HEK293 (cell line): ENCODE measurements at regions not wholly inside any gene's neighbourhood (a gene's known extent, or its start where the extent isn't known, plus 50 kb on each side); places are given as distances from the start of the nearest gene placed in this dataset.

ENCODE experiments used
- CTCF ChIA-PET: fragments of 350-600 bp; formaldehyde crosslinking; extraction: SDS; loops from one replicate; lab custom pipeline; 2021; ENCODE audit warnings: antibody characterized with exemption; lab: Yijun Ruan, JAX
- POLR2A ChIA-PET: fragments of 300-600 bp; formaldehyde crosslinking; extraction: SDS; loops from one replicate; lab custom pipeline; 2020; ENCODE audit warnings: antibody characterized with exemption, inconsistent platforms; lab: Yijun Ruan, JAX
- H3K27ac ChIP-seq: fragments of 200-500 bp; sonication (Bioruptor generic); 2 replicates; pipeline ENCODE4 v1.5.1; 2014; ENCODE audit warnings: low read depth, low read length, control low read depth, inconsistent platforms; ENCODE audit errors: extremely low read depth
- H3K36me3 ChIP-seq, 2 experiments: fragments of 200-500 bp in 1 of 2; sonication (Bioruptor generic) in 1 of 2; 1 replicate in 1 of 2; 2 replicates in 1 of 2; pipeline ENCODE4 v1.5.1; 2014 to 2017; ENCODE audit warnings: inconsistent platforms in 2 of 2, low read length in 2 of 2; ENCODE audit not compliant: control insufficient read depth in 2 of 2, insufficient read depth in 1 of 2
- H3K4me1 ChIP-seq: fragments of 200-500 bp; sonication (Bioruptor generic); 2 replicates; pipeline ENCODE4 v1.5.1; 2014; ENCODE audit warnings: mild to moderate bottlenecking, low read length, inconsistent platforms; ENCODE audit not compliant: control insufficient read depth, insufficient read depth
- H3K4me3 ChIP-seq: 2 replicates; pipeline ENCODE4 v1.5.1; 2011; ENCODE audit warnings: low read depth, mild to moderate bottlenecking, control low read depth, low read length, moderate library complexity
- H3K9me3 ChIP-seq: fragments of 200-500 bp; sonication (Bioruptor generic); 2 replicates; pipeline ENCODE4 v1.5.1; 2014; ENCODE audit warnings: low read depth, low read length, inconsistent platforms; ENCODE audit not compliant: control insufficient read depth, insufficient read depth
- GLIS2 ChIP-seq: fragments of 450-650 bp; formaldehyde crosslinking; IDR thresholded peaks from 2 replicates; pipeline ENCODE4 v1.5.1; 2016; ENCODE audit warnings: missing biosample characterization, missing genetic modification characterization
- MYNN ChIP-seq: fragments of 450-650 bp; formaldehyde crosslinking; IDR thresholded peaks from 2 replicates; pipeline ENCODE4 v1.5.1; 2016; ENCODE audit warnings: missing biosample characterization, missing genetic modification characterization, borderline replicate concordance
- PRDM6 ChIP-seq: fragments of 450-650 bp; formaldehyde crosslinking; IDR thresholded peaks from 2 replicates; pipeline ENCODE4 v1.5.1; 2017; ENCODE audit warnings: missing biosample characterization, missing genetic modification characterization
- SP2 ChIP-seq: fragments of 450-650 bp; formaldehyde crosslinking; IDR thresholded peaks from 2 replicates; pipeline ENCODE4 v1.5.1; 2016; ENCODE audit warnings: missing biosample characterization, missing genetic modification characterization
- ZBTB26 ChIP-seq: fragments of 450-650 bp; formaldehyde crosslinking; optimal IDR thresholded peaks from 2 replicates; pipeline ENCODE3; 2016; ENCODE audit warnings: missing biosample characterization, mild to moderate bottlenecking, missing genetic modification characterization
- ZNF23 ChIP-seq: fragments of 450-650 bp; formaldehyde crosslinking; IDR thresholded peaks from 2 replicates; pipeline ENCODE4 v1.5.1; 2016; ENCODE audit warnings: missing biosample characterization, missing genetic modification characterization, borderline replicate concordance
- ZNF391 ChIP-seq: fragments of 450-650 bp; formaldehyde crosslinking; IDR thresholded peaks from 2 replicates; pipeline ENCODE4 v1.5.1; 2016; ENCODE audit warnings: low read depth, missing biosample characterization, missing genetic modification characterization, borderline replicate concordance
- ZNF433 ChIP-seq: fragments of 450-650 bp; formaldehyde crosslinking; IDR thresholded peaks from 2 replicates; pipeline ENCODE4 v1.5.1; 2016; ENCODE audit warnings: missing biosample characterization, missing genetic modification characterization, low read depth
- ZNF473 ChIP-seq: fragments of 450-650 bp; formaldehyde crosslinking; IDR thresholded peaks from 2 replicates; pipeline ENCODE4 v1.5.1; 2017; ENCODE audit warnings: missing biosample characterization, missing genetic modification characterization
- ZNF510 ChIP-seq: fragments of 450-650 bp; formaldehyde crosslinking; IDR thresholded peaks from 2 replicates; pipeline ENCODE4 v1.5.1; 2018; ENCODE audit warnings: mild to moderate bottlenecking, missing genetic modification characterization, missing biosample characterization; ENCODE audit not compliant: insufficient replicate concordance
- ZNF549 ChIP-seq: fragments of 450-650 bp; IDR thresholded peaks from 2 replicates; pipeline ENCODE4 v1.5.1; 2018; ENCODE audit warnings: missing biosample characterization, missing genetic modification characterization, mild to moderate bottlenecking, inconsistent platforms, moderate library complexity
- ZNF580 ChIP-seq: fragments of 450-650 bp; formaldehyde crosslinking; IDR thresholded peaks from 2 replicates; pipeline ENCODE4 v1.5.1; 2016; ENCODE audit warnings: missing biosample characterization, missing genetic modification characterization
- ZNF76 ChIP-seq: fragments of 450-650 bp; formaldehyde crosslinking; IDR thresholded peaks from 2 replicates; pipeline ENCODE4; 2016; ENCODE audit warnings: low read depth, missing biosample characterization, missing genetic modification characterization, borderline replicate concordance
- ZNF785 ChIP-seq: fragments of 450-650 bp; formaldehyde crosslinking; IDR thresholded peaks from 2 replicates; pipeline ENCODE4 v1.5.1; 2016; ENCODE audit warnings: missing biosample characterization, missing genetic modification characterization
- ZNF792 ChIP-seq: fragments of 450-650 bp; formaldehyde crosslinking; IDR thresholded peaks from 2 replicates; pipeline ENCODE4 v1.5.1; 2016; ENCODE audit warnings: missing biosample characterization, missing genetic modification characterization
- ZSCAN23 ChIP-seq: fragments of 450-650 bp; formaldehyde crosslinking; IDR thresholded peaks from 2 replicates; pipeline ENCODE4 v1.5.1; 2016; ENCODE audit warnings: missing biosample characterization, missing genetic modification characterization
- TF ChIP-seq, protein P1 (sequence below): fragments of 450-650 bp; formaldehyde crosslinking; IDR thresholded peaks from 2 replicates; pipeline ENCODE4 v1.5.1; 2016; ENCODE audit warnings: missing biosample characterization, missing genetic modification characterization, borderline replicate concordance
- TF ChIP-seq, protein P2 (sequence below): fragments of 450-650 bp; formaldehyde crosslinking; IDR thresholded peaks from 2 replicates; pipeline ENCODE4 v1.5.1; 2016; ENCODE audit warnings: missing biosample characterization, missing genetic modification characterization, low read depth

DNA sequence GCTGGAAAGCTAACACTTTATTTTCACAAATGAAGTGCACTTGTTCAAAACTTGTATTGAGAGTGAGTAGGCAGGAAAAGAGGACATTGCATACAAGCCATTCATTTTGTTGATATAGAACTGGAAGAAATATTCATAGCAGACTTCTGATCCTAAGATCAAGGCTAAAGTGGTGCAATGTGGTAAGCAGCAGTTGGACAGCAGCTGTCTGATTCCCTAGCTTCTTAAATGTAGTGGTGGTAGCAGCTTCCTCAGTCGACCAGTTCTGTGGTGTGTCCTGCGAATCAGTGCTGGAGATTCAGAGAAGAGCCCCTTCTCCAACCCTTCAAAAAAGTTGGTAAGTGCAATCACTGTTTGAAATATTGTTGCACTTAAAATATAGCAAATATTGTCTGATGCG is 281.7 kb upstream of the GJE1 start:
- H3K27ac ChIP-seq, result no peak overlapping the region
- CTCF ChIA-PET, result no interaction called here
- no peak for TF ChIP-seq SP2 (tag by site-specific recombination)
- no peak for TF ChIP-seq ZNF549 (tag by site-specific recombination)
- no peak for TF ChIP-seq ZNF391 (tag by site-specific recombination)
- TF ChIP-seq ZNF510 (tag by site-specific recombination), result no peak
- TF ChIP-seq, protein P1, sequence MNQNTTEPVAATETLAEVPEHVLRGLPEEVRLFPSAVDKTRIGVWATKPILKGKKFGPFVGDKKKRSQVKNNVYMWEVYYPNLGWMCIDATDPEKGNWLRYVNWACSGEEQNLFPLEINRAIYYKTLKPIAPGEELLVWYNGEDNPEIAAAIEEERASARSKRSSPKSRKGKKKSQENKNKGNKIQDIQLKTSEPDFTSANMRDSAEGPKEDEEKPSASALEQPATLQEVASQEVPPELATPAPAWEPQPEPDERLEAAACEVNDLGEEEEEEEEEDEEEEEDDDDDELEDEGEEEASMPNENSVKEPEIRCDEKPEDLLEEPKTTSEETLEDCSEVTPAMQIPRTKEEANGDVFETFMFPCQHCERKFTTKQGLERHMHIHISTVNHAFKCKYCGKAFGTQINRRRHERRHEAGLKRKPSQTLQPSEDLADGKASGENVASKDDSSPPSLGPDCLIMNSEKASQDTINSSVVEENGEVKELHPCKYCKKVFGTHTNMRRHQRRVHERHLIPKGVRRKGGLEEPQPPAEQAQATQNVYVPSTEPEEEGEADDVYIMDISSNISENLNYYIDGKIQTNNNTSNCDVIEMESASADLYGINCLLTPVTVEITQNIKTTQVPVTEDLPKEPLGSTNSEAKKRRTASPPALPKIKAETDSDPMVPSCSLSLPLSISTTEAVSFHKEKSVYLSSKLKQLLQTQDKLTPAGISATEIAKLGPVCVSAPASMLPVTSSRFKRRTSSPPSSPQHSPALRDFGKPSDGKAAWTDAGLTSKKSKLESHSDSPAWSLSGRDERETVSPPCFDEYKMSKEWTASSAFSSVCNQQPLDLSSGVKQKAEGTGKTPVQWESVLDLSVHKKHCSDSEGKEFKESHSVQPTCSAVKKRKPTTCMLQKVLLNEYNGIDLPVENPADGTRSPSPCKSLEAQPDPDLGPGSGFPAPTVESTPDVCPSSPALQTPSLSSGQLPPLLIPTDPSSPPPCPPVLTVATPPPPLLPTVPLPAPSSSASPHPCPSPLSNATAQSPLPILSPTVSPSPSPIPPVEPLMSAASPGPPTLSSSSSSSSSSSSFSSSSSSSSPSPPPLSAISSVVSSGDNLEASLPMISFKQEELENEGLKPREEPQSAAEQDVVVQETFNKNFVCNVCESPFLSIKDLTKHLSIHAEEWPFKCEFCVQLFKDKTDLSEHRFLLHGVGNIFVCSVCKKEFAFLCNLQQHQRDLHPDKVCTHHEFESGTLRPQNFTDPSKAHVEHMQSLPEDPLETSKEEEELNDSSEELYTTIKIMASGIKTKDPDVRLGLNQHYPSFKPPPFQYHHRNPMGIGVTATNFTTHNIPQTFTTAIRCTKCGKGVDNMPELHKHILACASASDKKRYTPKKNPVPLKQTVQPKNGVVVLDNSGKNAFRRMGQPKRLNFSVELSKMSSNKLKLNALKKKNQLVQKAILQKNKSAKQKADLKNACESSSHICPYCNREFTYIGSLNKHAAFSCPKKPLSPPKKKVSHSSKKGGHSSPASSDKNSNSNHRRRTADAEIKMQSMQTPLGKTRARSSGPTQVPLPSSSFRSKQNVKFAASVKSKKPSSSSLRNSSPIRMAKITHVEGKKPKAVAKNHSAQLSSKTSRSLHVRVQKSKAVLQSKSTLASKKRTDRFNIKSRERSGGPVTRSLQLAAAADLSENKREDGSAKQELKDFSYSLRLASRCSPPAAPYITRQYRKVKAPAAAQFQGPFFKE (tag by site-specific recombination), result no peak
- no peak for TF ChIP-seq ZNF23
- no peak for TF ChIP-seq ZNF433 (tag by site-specific recombination)
- no peak for TF ChIP-seq MYNN (tag by site-specific recombination)
- no peak for TF ChIP-seq ZNF76 (tag by site-specific recombination)
- TF ChIP-seq, protein P2, sequence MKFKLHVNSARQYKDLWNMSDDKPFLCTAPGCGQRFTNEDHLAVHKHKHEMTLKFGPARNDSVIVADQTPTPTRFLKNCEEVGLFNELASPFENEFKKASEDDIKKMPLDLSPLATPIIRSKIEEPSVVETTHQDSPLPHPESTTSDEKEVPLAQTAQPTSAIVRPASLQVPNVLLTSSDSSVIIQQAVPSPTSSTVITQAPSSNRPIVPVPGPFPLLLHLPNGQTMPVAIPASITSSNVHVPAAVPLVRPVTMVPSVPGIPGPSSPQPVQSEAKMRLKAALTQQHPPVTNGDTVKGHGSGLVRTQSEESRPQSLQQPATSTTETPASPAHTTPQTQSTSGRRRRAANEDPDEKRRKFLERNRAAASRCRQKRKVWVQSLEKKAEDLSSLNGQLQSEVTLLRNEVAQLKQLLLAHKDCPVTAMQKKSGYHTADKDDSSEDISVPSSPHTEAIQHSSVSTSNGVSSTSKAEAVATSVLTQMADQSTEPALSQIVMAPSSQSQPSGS, result no peak
- no peak for TF ChIP-seq ZBTB26 (tag by site-specific recombination)
- no peak for TF ChIP-seq ZNF580
- no peak for TF ChIP-seq ZNF785 (tag by site-specific recombination)
- no peak for TF ChIP-seq ZNF792 (tag by site-specific recombination)
- no peak for TF ChIP-seq PRDM6 (tag by site-specific recombination)
- no peak for TF ChIP-seq ZNF473
- no peak for TF ChIP-seq GLIS2 (tag by site-specific recombination)
- no peak for TF ChIP-seq ZSCAN23 (tag by site-specific recombination)
- TF ChIP-seq, all 188 proteins: peak for 0
- Histone ChIP-seq H3K4me1 (no peaks in the 10 kb centered on the region), H3K36me3 (no peaks in the 10 kb centered on the region), H3K9me3 (no peaks in the 10 kb centered on the region), H3K4me3 (no peak overlapping the region)
- POLR2A ChIA-PET, result no interaction called here
